ENCODE measurements at regions not wholly inside any gene's neighbourhood (a gene's known extent, or its start where the extent isn't known, plus 50 kb on each side); places are given as distances from the start of the nearest gene placed in this dataset.

- DNase-seq (ENCODE audit: low spot score), result no peak
These were observed 300.5 kb upstream of the SEMA3A start for GRCh38 chr7:84495128-84495527.

- DNase-seq (ENCODE audit: low spot score), result peak; percentile 56
These were observed 297.8 kb upstream of the SEMA3A start for GRCh38 chr7:84492098-84493034.

- DNase-seq (ENCODE audit: low spot score), result peak; percentile 70
These were observed 296.1 kb upstream of the SEMA3A start for GRCh38 chr7:84490661-84491060.

- DNase-seq (ENCODE audit: low spot score), result no peak
These were observed 290.0 kb upstream of the SEMA3A start for GRCh38 chr7:84484502-84485079.

GRCh38 chr7:84482476-84482875, 287.9 kb upstream of the SEMA3A start:
- no peak for DNase-seq (ENCODE audit: low spot score)

GRCh38 chr7:84479059-84479458, 284.5 kb upstream of the SEMA3A start:
- DNase-seq (ENCODE audit: low spot score), result no peak

GRCh38 chr7:84477786-84478478, 283.3 kb upstream of the SEMA3A start:
- DNase-seq (ENCODE audit: low spot score), result no peak

- no peak for DNase-seq (ENCODE audit: low spot score)
These were observed 279.8 kb upstream of the SEMA3A start for GRCh38 chr7:84474436-84474835.

GRCh38 chr7:84471576-84471975, 277.0 kb upstream of the SEMA3A start:
- DNase-seq (ENCODE audit: low spot score), result no peak

GRCh38 chr7:84469034-84469433, 274.4 kb upstream of the SEMA3A start:
- DNase-seq (ENCODE audit: low spot score), result no peak

- DNase-seq (ENCODE audit: low spot score), result no peak
These were observed 267.7 kb upstream of the SEMA3A start for GRCh38 chr7:84462259-84462658.

- DNase-seq (ENCODE audit: low spot score), result no peak
These were observed 266.5 kb upstream of the SEMA3A start for GRCh38 chr7:84461093-84461492.

GRCh38 chr7:84455788-84456187, 261.2 kb upstream of the SEMA3A start:
- no peak for DNase-seq (ENCODE audit: low spot score)

- peak; percentile 2 for DNase-seq (ENCODE audit: low spot score)
These were observed 259.8 kb upstream of the SEMA3A start for GRCh38 chr7:84454174-84454959.

- DNase-seq (ENCODE audit: low spot score), result no peak
These were observed 258.0 kb upstream of the SEMA3A start for GRCh38 chr7:84452618-84453017.

GRCh38 chr7:84450772-84451171, 256.2 kb upstream of the SEMA3A start:
- no peak for DNase-seq (ENCODE audit: low spot score)

GRCh38 chr7:84447636-84448293, 253.2 kb upstream of the SEMA3A start:
- no peak for DNase-seq (ENCODE audit: low spot score)

- no peak for DNase-seq (ENCODE audit: low spot score)
These were observed 252.4 kb upstream of the SEMA3A start for GRCh38 chr7:84446991-84447480.

GRCh38 chr7:84425702-84426259, 231.2 kb upstream of the SEMA3A start:
- no peak for DNase-seq (ENCODE audit: low spot score)

GRCh38 chr7:84422790-84423189, 228.2 kb upstream of the SEMA3A start:
- DNase-seq (ENCODE audit: low spot score), result no peak
